ENCODE measurements at regions not wholly inside any gene's neighbourhood (a gene's known extent, or its start where the extent isn't known, plus 50 kb on each side); places are given as distances from the start of the nearest gene placed in this dataset.
"Not testable (repeated sequence)": the region's sequence is repeated elsewhere in the genome, so short reads cannot be mapped to it uniquely, and the experiment has no call there.

GRCh38 chr18:22524783-22525182 is 107.1 kb upstream of the CTAGE1 start:
- no peak overlapping the region for H3K27ac ChIP-seq (ENCODE audit: low read depth, low read length)
- ChIA-PET POLR2A (no interaction called here), CTCF (interaction anchor here (0.7 kb wide), 1 partner anchor 34 kb away, joined by 4 read pairs; no protein-coding TSS in a partner anchor)
- no peak for TF ChIP-seq CTCF (IDR thresholded peaks at IDR 0.05; ENCODE audit: low read depth, low read length)
- H3K9me3 ChIP-seq (ENCODE audit: control insufficient read depth, insufficient read depth, low read length) = no peaks in the 10 kb centered on the region
- no peak overlapping the region for H3K4me3 ChIP-seq (ENCODE audit: low read depth, low read length)
- H3K27me3 ChIP-seq (ENCODE audit: control insufficient read depth, insufficient read depth, low read length) = no peaks in the 10 kb centered on the region
- DNase-seq (ENCODE audit: low read depth, low spot score) = no peak

- H3K27ac ChIP-seq (ENCODE audit: low read depth, low read length) = no peak overlapping the region
- DNase-seq (ENCODE audit: low read depth, low spot score) = no peak
- ChIA-PET POLR2A (no interaction called here), CTCF (no interaction called here)
- H3K27me3 ChIP-seq (ENCODE audit: control insufficient read depth, insufficient read depth, low read length) = no peaks in the 10 kb centered on the region
- TF ChIP-seq CTCF (IDR thresholded peaks at IDR 0.05; ENCODE audit: low read depth, low read length) = no peak
- no peaks in the 10 kb centered on the region for H3K9me3 ChIP-seq (ENCODE audit: control insufficient read depth, insufficient read depth, low read length)
- no peak overlapping the region for H3K4me3 ChIP-seq (ENCODE audit: low read depth, low read length)
Measured at GRCh38 chr18:22525313-22525712, 107.6 kb upstream of the CTAGE1 start.

- no peak for TF ChIP-seq CTCF (IDR thresholded peaks at IDR 0.05; ENCODE audit: low read depth, low read length)
- Histone ChIP-seq H3K27ac (ENCODE audit: low read depth, low read length) (no peak overlapping the region), H3K9me3 (ENCODE audit: control insufficient read depth, insufficient read depth, low read length) (no peaks in the 10 kb centered on the region), H3K27me3 (ENCODE audit: control insufficient read depth, insufficient read depth, low read length) (no peaks in the 10 kb centered on the region), H3K4me3 (ENCODE audit: low read depth, low read length) (no peak overlapping the region)
- ChIA-PET CTCF (no interaction called here), POLR2A (no interaction called here)
- DNase-seq (ENCODE audit: low read depth, low spot score) = no peak
Measured at GRCh38 chr18:22525883-22526282, 108.2 kb upstream of the CTAGE1 start.

- H3K27ac ChIP-seq (ENCODE audit: low read depth, low read length) = no peak overlapping the region
- TF ChIP-seq CTCF (IDR thresholded peaks at IDR 0.05; ENCODE audit: low read depth, low read length) = no peak
- H3K9me3 ChIP-seq (ENCODE audit: control insufficient read depth, insufficient read depth, low read length) = no peaks in the 10 kb centered on the region
- CTCF ChIA-PET = no interaction called here
- H3K27me3 ChIP-seq (ENCODE audit: control insufficient read depth, insufficient read depth, low read length) = no peaks in the 10 kb centered on the region
- POLR2A ChIA-PET = no interaction called here
- DNase-seq (ENCODE audit: low read depth, low spot score) = no peak
- H3K4me3 ChIP-seq (ENCODE audit: low read depth, low read length) = no peak overlapping the region
Measured at GRCh38 chr18:22528291-22528690, 110.6 kb upstream of the CTAGE1 start.

GRCh38 chr18:22534706-22535105 is 117.0 kb upstream of the CTAGE1 start:
- CTCF ChIA-PET; H3K27ac ChIP-seq (ENCODE audit: low read depth, low read length); DNase-seq (ENCODE audit: low read depth, low spot score); H3K4me3 ChIP-seq (ENCODE audit: low read depth, low read length); H3K9me3 ChIP-seq (ENCODE audit: control insufficient read depth, insufficient read depth, low read length); POLR2A ChIA-PET; H3K27me3 ChIP-seq (ENCODE audit: control insufficient read depth, insufficient read depth, low read length): not testable (repeated sequence)

GRCh38 chr18:22536558-22536957 is 118.8 kb upstream of the CTAGE1 start:
- CTCF ChIA-PET = no interaction called here
- TF ChIP-seq CTCF (IDR thresholded peaks at IDR 0.05; ENCODE audit: low read depth, low read length) = no peak
- DNase-seq (ENCODE audit: low read depth, low spot score) = no peak
- POLR2A ChIA-PET = no interaction called here
- Histone ChIP-seq H3K27ac (ENCODE audit: low read depth, low read length) (no peak overlapping the region), H3K9me3 (ENCODE audit: control insufficient read depth, insufficient read depth, low read length) (no peaks in the 10 kb centered on the region; the same call in 1 of the 2 replicates), H3K27me3 (ENCODE audit: control insufficient read depth, insufficient read depth, low read length) (no peaks in the 10 kb centered on the region), H3K4me3 (ENCODE audit: low read depth, low read length) (no peak overlapping the region)

Measured in AG04450 (cell line).